ENCODE measurements at regions not wholly inside any gene's neighbourhood (a gene's known extent, or its start where the extent isn't known, plus 50 kb on each side); places are given as distances from the start of the nearest gene placed in this dataset.

DNA sequence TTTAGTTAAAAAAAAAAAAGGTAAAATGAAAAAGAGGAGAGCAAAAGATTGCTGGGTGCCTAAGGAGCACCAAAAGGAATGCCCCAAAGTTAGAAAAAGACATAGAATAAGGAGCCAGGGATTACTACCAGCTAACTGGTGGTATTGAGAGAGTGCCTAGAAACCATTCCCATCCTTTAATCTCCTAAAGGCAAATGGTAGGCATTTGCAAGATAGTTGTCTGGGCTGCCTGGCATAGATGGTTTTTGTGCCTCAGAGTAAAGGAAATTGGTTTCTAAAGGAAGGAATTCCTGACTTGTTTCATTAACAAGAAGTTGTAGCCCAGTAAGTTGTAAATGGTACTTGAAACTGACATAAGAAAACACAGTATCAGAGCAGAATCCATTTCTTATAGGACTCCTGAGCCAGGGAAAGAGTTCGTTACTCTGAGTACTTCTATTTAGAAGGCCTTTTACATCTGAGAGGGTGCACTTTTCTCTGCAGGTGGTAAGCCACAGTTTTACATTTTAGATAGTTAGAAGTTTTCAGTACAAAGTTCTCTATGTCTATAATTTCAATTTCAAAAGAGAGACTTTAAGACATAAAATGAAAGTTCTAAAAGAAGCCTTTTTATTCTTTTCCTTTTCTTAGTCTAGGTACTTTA, 92.6 kb downstream of the OLFM4 start:
- H3K4me3 Mint-ChIP-seq (ENCODE audit: unreplicated experiment) = no peak overlapping the region
- DNase-seq (ENCODE audit: unreplicated experiment) = no peak
- no peaks in the 10 kb centered on the region for H3K4me1 Mint-ChIP-seq (ENCODE audit: insufficient read depth, unreplicated experiment)
- H3K27me3 Mint-ChIP-seq (ENCODE audit: insufficient read depth, unreplicated experiment) = no peaks in the 10 kb centered on the region
- intact Hi-C loops (cut with micrococcal nuclease) = no loop called here
- H3K27ac Mint-ChIP-seq (ENCODE audit: low read depth, unreplicated experiment) = no peak overlapping the region
- TF ChIP-seq, protein P1, sequence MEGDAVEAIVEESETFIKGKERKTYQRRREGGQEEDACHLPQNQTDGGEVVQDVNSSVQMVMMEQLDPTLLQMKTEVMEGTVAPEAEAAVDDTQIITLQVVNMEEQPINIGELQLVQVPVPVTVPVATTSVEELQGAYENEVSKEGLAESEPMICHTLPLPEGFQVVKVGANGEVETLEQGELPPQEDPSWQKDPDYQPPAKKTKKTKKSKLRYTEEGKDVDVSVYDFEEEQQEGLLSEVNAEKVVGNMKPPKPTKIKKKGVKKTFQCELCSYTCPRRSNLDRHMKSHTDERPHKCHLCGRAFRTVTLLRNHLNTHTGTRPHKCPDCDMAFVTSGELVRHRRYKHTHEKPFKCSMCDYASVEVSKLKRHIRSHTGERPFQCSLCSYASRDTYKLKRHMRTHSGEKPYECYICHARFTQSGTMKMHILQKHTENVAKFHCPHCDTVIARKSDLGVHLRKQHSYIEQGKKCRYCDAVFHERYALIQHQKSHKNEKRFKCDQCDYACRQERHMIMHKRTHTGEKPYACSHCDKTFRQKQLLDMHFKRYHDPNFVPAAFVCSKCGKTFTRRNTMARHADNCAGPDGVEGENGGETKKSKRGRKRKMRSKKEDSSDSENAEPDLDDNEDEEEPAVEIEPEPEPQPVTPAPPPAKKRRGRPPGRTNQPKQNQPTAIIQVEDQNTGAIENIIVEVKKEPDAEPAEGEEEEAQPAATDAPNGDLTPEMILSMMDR (IDR thresholded peaks at IDR 0.05; ENCODE audit: unreplicated experiment) = no peak
- H3K9me3 Mint-ChIP-seq (ENCODE audit: unreplicated experiment) = peaks cover 8% of the 10 kb centered on the region
- no TSS peak for BruUV-seq (replicated peaks)
- no peaks in the 10 kb centered on the region for H3K36me3 Mint-ChIP-seq (ENCODE audit: insufficient read depth, unreplicated experiment)
- ChIA-PET POLR2A (interaction anchor here (0.6 kb wide), 1 partner anchor 84 kb away, joined by 3 read pairs; no protein-coding TSS in a partner anchor), CTCF (interaction anchor here (0.6 kb wide), 1 partner anchor 20 kb away, joined by 3 read pairs; no protein-coding TSS in a partner anchor)

DNA sequence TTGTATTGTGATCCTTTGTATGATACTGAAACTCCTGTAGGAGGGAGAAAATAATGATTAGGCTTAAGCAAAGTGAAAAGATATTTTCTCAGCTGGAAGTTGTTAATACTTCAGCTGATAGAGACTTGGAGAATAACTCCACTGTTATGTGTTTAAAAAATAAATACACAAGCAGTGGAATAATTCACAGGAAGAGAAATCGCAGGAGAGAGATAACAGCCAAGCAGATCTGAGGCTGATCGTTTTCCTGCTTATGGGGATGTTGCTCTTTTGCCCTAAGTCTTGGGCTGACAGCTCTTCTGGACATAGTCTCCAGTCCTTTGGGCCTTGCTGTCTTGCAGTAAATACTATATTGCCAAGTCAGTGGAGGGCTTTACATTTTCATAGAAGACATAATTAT, 93.3 kb downstream of the OLFM4 start:
- POLR2A ChIA-PET = no interaction called here
- Mint-ChIP-seq H3K4me3 (ENCODE audit: unreplicated experiment) (no peak overlapping the region), H3K27me3 (ENCODE audit: insufficient read depth, unreplicated experiment) (no peaks in the 10 kb centered on the region), H3K36me3 (ENCODE audit: insufficient read depth, unreplicated experiment) (no peaks in the 10 kb centered on the region), H3K27ac (ENCODE audit: low read depth, unreplicated experiment) (no peak overlapping the region), H3K9me3 (ENCODE audit: unreplicated experiment) (peaks cover 8% of the 10 kb centered on the region), H3K4me1 (ENCODE audit: insufficient read depth, unreplicated experiment) (no peaks in the 10 kb centered on the region)
- BruUV-seq (replicated peaks) = no TSS peak
- DNase-seq (ENCODE audit: unreplicated experiment) = no peak
- intact Hi-C loops (cut with micrococcal nuclease) = no loop called here
- CTCF ChIA-PET = interaction anchor here (0.6 kb wide), 1 partner anchor 21 kb away, joined by 3 read pairs; no protein-coding TSS in a partner anchor
- TF ChIP-seq, protein P1 (IDR thresholded peaks at IDR 0.05; ENCODE audit: unreplicated experiment) = no peak

DNA sequence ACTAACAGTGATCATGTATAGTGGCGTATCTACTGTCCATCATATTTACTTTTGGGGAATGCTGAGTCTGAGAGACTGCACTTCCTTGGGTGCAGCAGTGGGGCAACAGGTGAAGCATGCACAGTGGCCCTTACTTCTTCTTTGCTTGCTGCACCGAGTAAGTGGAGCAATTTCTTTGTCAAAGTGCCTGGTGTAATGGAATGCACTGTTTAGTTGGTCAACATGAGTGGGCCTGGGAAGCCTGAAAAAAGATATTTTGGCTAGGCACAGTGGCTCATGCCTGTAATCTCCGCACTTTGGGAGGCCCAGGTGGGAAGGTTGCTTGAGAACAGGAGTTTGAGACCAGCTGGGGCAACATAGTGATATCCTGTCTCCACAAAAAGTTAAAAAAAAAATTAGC, 94.9 kb downstream of the OLFM4 start:
- Mint-ChIP-seq H3K9me3 (ENCODE audit: unreplicated experiment) (peaks cover 3% of the 10 kb centered on the region), H3K4me1 (ENCODE audit: insufficient read depth, unreplicated experiment) (no peaks in the 10 kb centered on the region), H3K4me3 (ENCODE audit: unreplicated experiment) (no peak overlapping the region), H3K27ac (ENCODE audit: low read depth, unreplicated experiment) (no peak overlapping the region), H3K27me3 (ENCODE audit: insufficient read depth, unreplicated experiment) (peaks cover 14% of the 10 kb centered on the region), H3K36me3 (ENCODE audit: insufficient read depth, unreplicated experiment) (no peaks in the 10 kb centered on the region)
- no peak for DNase-seq (ENCODE audit: unreplicated experiment)
- ChIA-PET CTCF (interaction anchor here (0.6 kb wide), 1 partner anchor 17 kb away, joined by 3 read pairs; no protein-coding TSS in a partner anchor), POLR2A (no interaction called here)
- intact Hi-C loops (cut with micrococcal nuclease) = no loop called here
- TF ChIP-seq, protein P1 (IDR thresholded peaks at IDR 0.05; ENCODE audit: unreplicated experiment) = no peak
- BruUV-seq (replicated peaks) = no TSS peak

DNA sequence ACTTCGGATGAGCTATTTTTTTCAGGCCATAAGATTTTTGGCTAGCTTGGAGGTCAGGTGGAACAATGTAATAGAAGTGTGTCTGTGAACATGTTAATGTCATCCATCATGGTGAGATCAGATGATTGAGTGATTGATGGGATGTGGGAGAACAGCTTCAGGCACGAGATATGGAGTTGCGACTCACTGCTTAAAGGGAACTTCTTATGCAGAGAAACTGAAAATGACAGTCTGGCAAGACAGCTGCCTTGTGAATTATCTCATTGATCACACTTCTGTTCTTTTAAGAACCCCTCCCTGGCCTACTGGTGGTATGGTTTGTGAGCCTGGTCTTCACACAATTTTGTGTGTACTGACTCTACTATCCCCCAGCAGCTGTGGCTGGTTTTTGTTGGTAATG, 96.0 kb downstream of the OLFM4 start:
- Mint-ChIP-seq H3K4me3 (ENCODE audit: unreplicated experiment) (no peak overlapping the region), H3K9me3 (ENCODE audit: unreplicated experiment) (no peaks in the 10 kb centered on the region), H3K27ac (ENCODE audit: low read depth, unreplicated experiment) (no peak overlapping the region), H3K4me1 (ENCODE audit: insufficient read depth, unreplicated experiment) (no peaks in the 10 kb centered on the region), H3K36me3 (ENCODE audit: insufficient read depth, unreplicated experiment) (no peaks in the 10 kb centered on the region), H3K27me3 (ENCODE audit: insufficient read depth, unreplicated experiment) (peaks cover 15% of the 10 kb centered on the region)
- intact Hi-C loops (cut with micrococcal nuclease) = no loop called here
- no TSS peak for BruUV-seq (replicated peaks)
- ChIA-PET POLR2A (no interaction called here), CTCF (interaction anchor here (1.0 kb wide), 1 partner anchor 9 kb away, joined by 3 read pairs; no protein-coding TSS in a partner anchor)
- TF ChIP-seq, protein P1 (IDR thresholded peaks at IDR 0.05; ENCODE audit: unreplicated experiment) = no peak
- no peak for DNase-seq (ENCODE audit: unreplicated experiment)

Measured in MCF 10A (cell line).